ENCODE measurements at regions not wholly inside any gene's neighbourhood (a gene's known extent, or its start where the extent isn't known, plus 50 kb on each side); places are given as distances from the start of the nearest gene placed in this dataset.
"Not testable (repeated sequence)": the region's sequence is repeated elsewhere in the genome, so short reads cannot be mapped to it uniquely, and the experiment has no call there.

GRCh38 chr22:23431337-23432072, 148.6 kb downstream of the IGLL1 start:
- Histone ChIP-seq H3K4me2 (ENCODE audit: low read length) (no peak overlapping the region), H3K36me3 (ENCODE audit: control insufficient read depth in 1 of 2, insufficient read depth in 2 of 2, low read length in 2 of 2) (no peaks in the 10 kb centered on the region), H3K9ac (ENCODE audit: low read length) (no peak overlapping the region), H4K20me1 (ENCODE audit: insufficient read depth) (no peaks in the 10 kb centered on the region), H3K79me2 (ENCODE audit: insufficient read depth, low read length) (no peaks in the 10 kb centered on the region), H3K27ac (ENCODE audit: low read depth, low read length) (no peak overlapping the region), H3K4me1 (ENCODE audit: control insufficient read depth in 1 of 2, insufficient read depth in 2 of 2, low read length in 2 of 2) (peaks cover 4 to 9% of the 10 kb centered on the region in 2 experiments; a peak in 3 of 4 replicates), H3K27me3 (ENCODE audit: insufficient read depth, low read length) (no peaks in the 10 kb centered on the region), H3K9me2 (ENCODE audit: insufficient read depth) (no peaks in the 10 kb centered on the region), H3K9me3 (ENCODE audit: control insufficient read depth in 1 of 2, insufficient read depth in 1 of 2, low read depth in 1 of 2, low read length in 2 of 2) (peaks cover 0 to 6% of the 10 kb centered on the region in 2 experiments; a peak in 1 of 4 replicates), H3K4me3 (replicated peaks in 1 of 2; ENCODE audit: low read depth in 1 of 2, low read length in 2 of 2) (no peak overlapping the region), H2AFZ (ENCODE audit: low read depth, low read length, poor library complexity, severe bottlenecking) (no peak overlapping the region)
- no peak for DNase-seq (ENCODE audit: low read depth, low spot score)
- POLR2A ChIA-PET = no interaction called here
- intact Hi-C loops (cut with micrococcal nuclease) = no loop called here
- ATAC-seq = no peak
- CTCF ChIA-PET = no interaction called here
- BruUV-seq (replicated peaks) = no TSS peak
- RAD21 ChIA-PET (ENCODE audit: low non-redundant PET in 1 of 2, low total read pairs in 2 of 2, uncharacterized antibody in 2 of 2, unreplicated experiment in 2 of 2) = no interaction called here
- no peak for TF ChIP-seq SP1 (IDR thresholded peaks at IDR 0.05; ENCODE audit: low read depth)
- TF ChIP-seq TCF7L2 (IDR thresholded peaks at IDR 0.05; ENCODE audit: borderline replicate concordance, extremely low read depth, insufficient read depth, insufficient read length) = no peak
- TF ChIP-seq EGR1 (IDR thresholded peaks at IDR 0.05; ENCODE audit: low read depth) = no peak
- no peak for TF ChIP-seq YY1 (IDR thresholded peaks at IDR 0.05; ENCODE audit: extremely low read depth, insufficient replicate concordance, low read depth, low read length)

GRCh38 chr22:23424551-23425068, 155.5 kb downstream of the IGLL1 start:
- H3K4me2 ChIP-seq (ENCODE audit: low read length); H3K36me3 ChIP-seq (ENCODE audit: control insufficient read depth in 1 of 2, insufficient read depth in 2 of 2, low read length in 2 of 2); POLR2A ChIA-PET; H3K27me3 ChIP-seq (ENCODE audit: insufficient read depth, low read length); CTCF ChIA-PET; H3K9me2 ChIP-seq (ENCODE audit: insufficient read depth); H2AFZ ChIP-seq (ENCODE audit: low read depth, low read length, poor library complexity, severe bottlenecking); H3K27ac ChIP-seq (ENCODE audit: low read depth, low read length); DNase-seq (ENCODE audit: low read depth, low spot score); RAD21 ChIA-PET (ENCODE audit: low non-redundant PET in 1 of 2, low total read pairs in 2 of 2, uncharacterized antibody in 2 of 2, unreplicated experiment in 2 of 2); H3K4me1 ChIP-seq (ENCODE audit: control insufficient read depth in 1 of 2, insufficient read depth in 2 of 2, low read length in 2 of 2); intact Hi-C loops (cut with micrococcal nuclease); H3K9me3 ChIP-seq (ENCODE audit: control insufficient read depth in 1 of 2, insufficient read depth in 1 of 2, low read depth in 1 of 2, low read length in 2 of 2); H3K4me3 ChIP-seq (replicated peaks in 1 of 2; ENCODE audit: low read depth in 1 of 2, low read length in 2 of 2); H4K20me1 ChIP-seq (ENCODE audit: insufficient read depth); H3K9ac ChIP-seq (ENCODE audit: low read length); BruUV-seq (replicated peaks); H3K79me2 ChIP-seq (ENCODE audit: insufficient read depth, low read length); ATAC-seq: not testable (repeated sequence)
